Stimulated activated CD8-positive, alpha-beta memory T cell treated with anti-CD3 and anti-CD28 coated beads, Interleukin-7, amount 100 ng/mL, for 48 hours (primary cell): ENCODE measurements at regions not wholly inside any gene's neighbourhood (a gene's known extent, or its start where the extent isn't known, plus 50 kb on each side); places are given as distances from the start of the nearest gene placed in this dataset.

Experiments
- DNase-seq, 2 donors: peaks; one replicate each; pipeline ENCODE4 v3.0.0-alpha.2; 2020; ENCODE audit warnings: low read depth in 1 of 2; ENCODE audit errors: extremely low read depth in 1 of 2

DNA sequence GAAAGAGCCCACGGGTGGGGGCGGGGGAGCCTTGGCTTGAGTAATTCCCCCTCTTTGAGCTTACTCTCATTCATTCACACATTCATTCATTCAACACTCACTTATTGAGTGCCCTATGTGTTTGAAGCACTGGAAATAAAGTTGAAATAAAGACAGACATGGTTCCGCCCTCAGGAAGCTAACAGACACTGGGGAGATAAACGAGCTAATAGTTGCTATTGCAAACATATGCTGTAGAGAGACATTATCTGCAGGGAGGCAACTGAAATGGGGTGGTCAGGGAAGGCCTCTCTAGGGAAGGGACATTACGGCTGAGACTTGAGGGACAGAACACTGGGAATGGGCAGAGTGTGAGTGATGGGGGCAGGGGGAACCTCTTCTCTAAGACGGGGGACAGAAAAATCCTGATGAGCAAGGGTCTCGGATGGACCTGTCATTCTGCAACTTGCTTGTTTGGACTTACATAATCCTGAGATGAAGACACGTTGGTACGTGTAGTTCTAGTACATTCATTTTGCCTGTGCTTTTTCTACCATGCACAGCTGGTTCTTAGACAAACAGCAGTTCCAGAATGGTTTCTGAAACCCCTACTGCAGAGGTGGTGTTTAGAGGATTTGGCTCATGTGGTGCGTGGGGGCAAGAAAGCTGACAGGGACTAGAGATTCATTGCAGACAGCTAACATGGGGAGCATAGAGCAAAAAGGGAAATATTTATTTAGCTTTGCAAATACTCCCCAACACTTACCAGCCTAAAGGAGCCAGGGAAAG lies 71.1 kb upstream of the BLCAP start:
- no peak for DNase-seq

DNA sequence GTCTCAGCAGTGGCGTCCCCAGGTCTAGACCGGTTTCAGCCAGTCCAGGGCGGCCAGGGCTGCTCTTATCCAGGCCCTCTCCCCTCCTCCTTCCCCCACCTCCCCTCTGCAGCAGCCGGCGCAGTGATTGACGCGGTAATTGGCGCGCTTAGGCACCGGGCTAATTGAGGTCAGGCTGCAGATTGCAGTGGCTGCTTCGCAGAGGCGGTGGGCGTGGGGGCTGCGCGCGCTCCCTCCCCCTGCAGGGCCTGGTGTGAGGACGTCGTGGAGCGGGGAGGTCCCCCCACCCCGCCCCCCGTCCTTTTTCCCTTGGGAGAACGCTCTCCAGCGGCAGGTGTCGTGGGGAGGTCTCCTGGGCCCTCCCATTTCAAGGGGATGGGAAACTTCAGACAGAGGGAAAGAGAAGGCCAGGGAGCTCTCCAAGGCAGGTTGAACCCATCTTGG lies 70.4 kb upstream of the BLCAP start:
- DNase-seq: no peak

DNA sequence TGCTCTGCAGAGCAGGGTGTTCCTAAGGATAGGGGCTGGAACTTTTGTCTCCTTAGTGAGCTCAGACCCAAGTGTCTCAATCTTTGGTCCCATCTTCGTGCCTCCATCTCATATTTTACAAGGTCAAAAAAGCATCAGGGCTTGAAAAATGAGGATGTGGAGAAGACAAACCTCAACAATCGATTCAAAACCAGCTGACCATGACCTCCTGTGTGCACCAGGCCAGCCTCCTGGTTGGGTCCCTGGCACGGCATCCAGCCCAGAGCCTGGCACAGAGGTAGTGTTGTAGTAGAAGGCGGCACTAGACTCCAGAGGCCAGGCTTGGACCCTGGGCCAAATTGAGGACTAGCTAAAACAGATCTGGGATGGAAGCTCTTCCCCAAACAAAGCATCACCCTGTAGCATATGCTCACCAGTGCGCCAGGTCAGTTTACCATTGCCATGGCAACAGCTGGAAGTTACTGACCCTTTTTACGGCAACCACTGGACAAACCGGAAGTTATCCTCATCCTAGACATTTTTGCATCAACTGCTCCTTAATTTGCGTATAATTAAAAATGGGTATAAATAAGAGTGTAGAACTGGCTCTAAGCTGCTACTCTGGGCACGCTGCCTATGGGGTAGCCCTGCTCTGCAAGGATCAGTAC lies 69.3 kb upstream of the BLCAP start:
- no peak for DNase-seq

GRCh38 chr20:37596168-37596567 lies 68.5 kb upstream of the BLCAP start:
- no peak for DNase-seq

- no peak for DNase-seq
Measured at GRCh38 chr20:37593710-37594109, 66.0 kb upstream of the BLCAP start.

GRCh38 chr20:37590938-37591490 lies 63.3 kb upstream of the BLCAP start:
- DNase-seq: no peak

DNA sequence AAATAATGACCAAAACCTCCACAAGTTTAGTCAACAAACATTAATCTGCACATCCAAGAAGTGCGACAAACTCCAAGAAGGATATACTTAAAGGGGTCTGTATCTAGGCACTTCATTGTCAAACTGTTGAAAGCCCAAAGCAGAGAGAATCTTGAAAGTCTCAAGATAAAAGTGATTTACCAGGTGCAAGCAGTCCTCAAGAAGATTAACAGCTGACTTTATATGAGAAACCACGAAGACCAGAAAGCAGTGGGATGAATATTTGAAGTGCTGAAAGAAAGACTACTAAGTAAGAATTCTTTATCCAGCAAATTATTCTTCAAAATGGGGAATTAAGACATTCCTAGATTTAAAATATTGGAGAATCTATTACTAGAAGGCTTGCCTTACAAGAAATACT lies 58.4 kb upstream of the BLCAP start:
- DNase-seq: no peak

DNA sequence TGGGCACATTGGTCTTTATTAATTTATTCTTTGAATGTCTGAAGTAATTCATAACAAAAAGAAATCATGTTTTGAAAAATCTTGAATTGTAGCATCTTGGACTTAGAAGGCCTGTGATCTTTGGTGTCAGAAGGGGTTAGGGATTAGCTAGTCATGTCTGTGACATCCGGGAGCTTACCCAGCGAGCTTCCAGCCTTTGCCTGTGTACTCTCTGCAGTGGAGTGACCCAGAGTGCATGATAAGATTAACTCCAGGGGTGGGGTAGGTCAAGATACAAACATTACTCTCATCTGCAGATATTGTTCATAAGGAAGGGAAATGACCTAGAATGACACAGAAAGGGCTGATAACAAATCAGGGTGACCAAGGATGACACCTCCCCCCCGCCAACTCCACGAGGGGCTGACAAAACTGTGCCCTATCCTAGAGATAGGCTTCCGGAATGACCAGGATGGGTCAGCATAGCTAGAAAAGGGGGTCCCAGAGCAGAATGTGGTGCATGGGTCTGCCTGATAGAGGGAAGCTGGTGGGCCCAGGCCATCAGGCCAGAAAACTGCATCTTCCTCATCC lies 56.6 kb upstream of the BLCAP start:
- no peak for DNase-seq

DNA sequence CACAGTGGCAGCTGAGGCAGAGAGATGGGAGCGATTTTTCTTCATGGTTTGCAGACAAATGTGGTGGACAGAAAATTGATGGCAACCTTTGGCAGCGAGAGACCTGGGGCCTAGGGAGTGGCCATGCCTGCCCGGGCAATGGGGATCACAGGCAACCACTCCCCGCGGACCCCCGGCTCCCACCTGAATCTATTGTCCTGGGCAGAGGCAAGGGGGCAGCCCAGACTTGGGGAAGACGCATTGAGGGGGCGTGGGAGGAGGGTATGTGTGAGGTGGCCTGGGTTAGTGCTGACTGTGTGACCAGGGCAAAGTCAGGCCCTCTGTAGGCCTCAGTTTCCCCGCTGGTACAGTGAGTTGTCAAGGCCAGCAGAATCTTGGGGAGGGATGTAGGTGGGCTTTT lies 53.6 kb upstream of the BLCAP start:
- no peak for DNase-seq

GRCh38 chr20:37580069-37580468 lies 52.4 kb upstream of the BLCAP start:
- DNase-seq: no peak

- no peak for DNase-seq
Measured at GRCh38 chr20:37579106-37579505, 51.4 kb upstream of the BLCAP start.

GRCh38 chr20:37577981-37578380 lies 50.3 kb upstream of the BLCAP start:
- DNase-seq: no peak
